ENCODE measurements at regions not wholly inside any gene's neighbourhood (a gene's known extent, or its start where the extent isn't known, plus 50 kb on each side); places are given as distances from the start of the nearest gene placed in this dataset.

GRCh38 chr5:105688227-105688792 lies 1982.4 kb downstream of the EFNA5 start:
- TF ChIP-seq, protein P1, sequence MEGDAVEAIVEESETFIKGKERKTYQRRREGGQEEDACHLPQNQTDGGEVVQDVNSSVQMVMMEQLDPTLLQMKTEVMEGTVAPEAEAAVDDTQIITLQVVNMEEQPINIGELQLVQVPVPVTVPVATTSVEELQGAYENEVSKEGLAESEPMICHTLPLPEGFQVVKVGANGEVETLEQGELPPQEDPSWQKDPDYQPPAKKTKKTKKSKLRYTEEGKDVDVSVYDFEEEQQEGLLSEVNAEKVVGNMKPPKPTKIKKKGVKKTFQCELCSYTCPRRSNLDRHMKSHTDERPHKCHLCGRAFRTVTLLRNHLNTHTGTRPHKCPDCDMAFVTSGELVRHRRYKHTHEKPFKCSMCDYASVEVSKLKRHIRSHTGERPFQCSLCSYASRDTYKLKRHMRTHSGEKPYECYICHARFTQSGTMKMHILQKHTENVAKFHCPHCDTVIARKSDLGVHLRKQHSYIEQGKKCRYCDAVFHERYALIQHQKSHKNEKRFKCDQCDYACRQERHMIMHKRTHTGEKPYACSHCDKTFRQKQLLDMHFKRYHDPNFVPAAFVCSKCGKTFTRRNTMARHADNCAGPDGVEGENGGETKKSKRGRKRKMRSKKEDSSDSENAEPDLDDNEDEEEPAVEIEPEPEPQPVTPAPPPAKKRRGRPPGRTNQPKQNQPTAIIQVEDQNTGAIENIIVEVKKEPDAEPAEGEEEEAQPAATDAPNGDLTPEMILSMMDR (IDR thresholded peaks at IDR 0.05): no peak
- TF ChIP-seq POLR2A (IDR thresholded peaks at IDR 0.05): no peak
- no peak for TF ChIP-seq EP300 (IDR thresholded peaks at IDR 0.05)
